ENCODE measurements at regions not wholly inside any gene's neighbourhood (a gene's known extent, or its start where the extent isn't known, plus 50 kb on each side); places are given as distances from the start of the nearest gene placed in this dataset.

- no peaks in the 10 kb centered on the region for H3K36me3 ChIP-seq (ENCODE audit: control insufficient read depth, insufficient read depth, low read length)
- H3K9me3 ChIP-seq (ENCODE audit: control insufficient read depth, insufficient read depth, low read depth, low read length), result no peaks in the 10 kb centered on the region
- H3K27ac ChIP-seq (ENCODE audit: low read depth, low read length), result no peak overlapping the region
- H3K9ac ChIP-seq (ENCODE audit: low read length), result no peak overlapping the region
- no peak overlapping the region for H3K4me3 ChIP-seq (ENCODE audit: low read depth, low read length)
- H3K27me3 ChIP-seq (ENCODE audit: control insufficient read depth, insufficient read depth, low read length), result no peaks in the 10 kb centered on the region
- H3K4me1 ChIP-seq (ENCODE audit: control insufficient read depth, insufficient read depth, low read length), result no peaks in the 10 kb centered on the region
Observed at GRCh38 chr3:161950318-161950868, 453.8 kb downstream of the OTOL1 start.

GRCh38 chr3:161957467-161957866 is 460.9 kb downstream of the OTOL1 start:
- H3K9me3 ChIP-seq (ENCODE audit: control insufficient read depth, insufficient read depth, low read depth, low read length), result no peaks in the 10 kb centered on the region
- H3K4me3 ChIP-seq (ENCODE audit: low read depth, low read length), result no peak overlapping the region
- no peak overlapping the region for H3K9ac ChIP-seq (ENCODE audit: low read length)
- no peaks in the 10 kb centered on the region for H3K27me3 ChIP-seq (ENCODE audit: control insufficient read depth, insufficient read depth, low read length)
- H3K27ac ChIP-seq (ENCODE audit: low read depth, low read length), result no peak overlapping the region
- no peaks in the 10 kb centered on the region for H3K36me3 ChIP-seq (ENCODE audit: control insufficient read depth, insufficient read depth, low read length)
- no peaks in the 10 kb centered on the region for H3K4me1 ChIP-seq (ENCODE audit: control insufficient read depth, insufficient read depth, low read length)

GRCh38 chr3:161964857-161965256 is 468.2 kb downstream of the OTOL1 start:
- no peaks in the 10 kb centered on the region for H3K36me3 ChIP-seq (ENCODE audit: control insufficient read depth, insufficient read depth, low read length)
- H3K4me1 ChIP-seq (ENCODE audit: control insufficient read depth, insufficient read depth, low read length), result no peaks in the 10 kb centered on the region
- H3K9ac ChIP-seq (ENCODE audit: low read length), result no peak overlapping the region
- no peak overlapping the region for H3K27ac ChIP-seq (ENCODE audit: low read depth, low read length)
- H3K9me3 ChIP-seq (ENCODE audit: control insufficient read depth, insufficient read depth, low read depth, low read length), result peaks cover 13% of the 10 kb centered on the region
- H3K27me3 ChIP-seq (ENCODE audit: control insufficient read depth, insufficient read depth, low read length), result no peaks in the 10 kb centered on the region
- H3K4me3 ChIP-seq (ENCODE audit: low read depth, low read length), result no peak overlapping the region

- H3K4me3 ChIP-seq (ENCODE audit: low read depth, low read length), result no peak overlapping the region
- no peaks in the 10 kb centered on the region for H3K27me3 ChIP-seq (ENCODE audit: control insufficient read depth, insufficient read depth, low read length)
- no peaks in the 10 kb centered on the region for H3K4me1 ChIP-seq (ENCODE audit: control insufficient read depth, insufficient read depth, low read length)
- no peak overlapping the region for H3K27ac ChIP-seq (ENCODE audit: low read depth, low read length)
- no peaks in the 10 kb centered on the region for H3K9me3 ChIP-seq (ENCODE audit: control insufficient read depth, insufficient read depth, low read depth, low read length)
- no peaks in the 10 kb centered on the region for H3K36me3 ChIP-seq (ENCODE audit: control insufficient read depth, insufficient read depth, low read length)
- no peak overlapping the region for H3K9ac ChIP-seq (ENCODE audit: low read length)
Observed at GRCh38 chr3:161969867-161970266, 473.3 kb downstream of the OTOL1 start.

GRCh38 chr3:161975201-161975600 is 478.6 kb downstream of the OTOL1 start:
- Histone ChIP-seq H3K9me3 (ENCODE audit: control insufficient read depth, insufficient read depth, low read depth, low read length) (peaks cover 9% of the 10 kb centered on the region; the same call in 1 of the 2 replicates), H3K27me3 (ENCODE audit: control insufficient read depth, insufficient read depth, low read length) (no peaks in the 10 kb centered on the region), H3K9ac (ENCODE audit: low read length) (no peak overlapping the region), H3K4me1 (ENCODE audit: control insufficient read depth, insufficient read depth, low read length) (no peaks in the 10 kb centered on the region), H3K36me3 (ENCODE audit: control insufficient read depth, insufficient read depth, low read length) (no peaks in the 10 kb centered on the region), H3K27ac (ENCODE audit: low read depth, low read length) (no peak overlapping the region), H3K4me3 (ENCODE audit: low read depth, low read length) (no peak overlapping the region)

GRCh38 chr3:161977063-161977462 is 480.5 kb downstream of the OTOL1 start:
- Histone ChIP-seq H3K4me1 (ENCODE audit: control insufficient read depth, insufficient read depth, low read length) (no peaks in the 10 kb centered on the region), H3K36me3 (ENCODE audit: control insufficient read depth, insufficient read depth, low read length) (no peaks in the 10 kb centered on the region), H3K27me3 (ENCODE audit: control insufficient read depth, insufficient read depth, low read length) (no peaks in the 10 kb centered on the region), H3K9me3 (ENCODE audit: control insufficient read depth, insufficient read depth, low read depth, low read length) (peaks cover 9% of the 10 kb centered on the region; the same call in 1 of the 2 replicates), H3K4me3 (ENCODE audit: low read depth, low read length) (no peak overlapping the region), H3K27ac (ENCODE audit: low read depth, low read length) (no peak overlapping the region), H3K9ac (ENCODE audit: low read length) (no peak overlapping the region)

GRCh38 chr3:161977850-161978249 is 481.2 kb downstream of the OTOL1 start:
- H3K27me3 ChIP-seq (ENCODE audit: control insufficient read depth, insufficient read depth, low read length), result no peaks in the 10 kb centered on the region
- no peak overlapping the region for H3K4me3 ChIP-seq (ENCODE audit: low read depth, low read length)
- no peak overlapping the region for H3K9ac ChIP-seq (ENCODE audit: low read length)
- H3K27ac ChIP-seq (ENCODE audit: low read depth, low read length), result no peak overlapping the region
- H3K4me1 ChIP-seq (ENCODE audit: control insufficient read depth, insufficient read depth, low read length), result no peaks in the 10 kb centered on the region
- no peaks in the 10 kb centered on the region for H3K36me3 ChIP-seq (ENCODE audit: control insufficient read depth, insufficient read depth, low read length)
- H3K9me3 ChIP-seq (ENCODE audit: control insufficient read depth, insufficient read depth, low read depth, low read length), result peaks cover 9% of the 10 kb centered on the region; the same call in 1 of the 2 replicates

GRCh38 chr3:161987933-161988332 is 491.3 kb downstream of the OTOL1 start:
- Histone ChIP-seq H3K36me3 (ENCODE audit: control insufficient read depth, insufficient read depth, low read length) (no peaks in the 10 kb centered on the region), H3K27ac (ENCODE audit: low read depth, low read length) (no peak overlapping the region), H3K9me3 (ENCODE audit: control insufficient read depth, insufficient read depth, low read depth, low read length) (no peaks in the 10 kb centered on the region), H3K4me1 (ENCODE audit: control insufficient read depth, insufficient read depth, low read length) (no peaks in the 10 kb centered on the region), H3K4me3 (ENCODE audit: low read depth, low read length) (no peak overlapping the region), H3K27me3 (ENCODE audit: control insufficient read depth, insufficient read depth, low read length) (no peaks in the 10 kb centered on the region), H3K9ac (ENCODE audit: low read length) (no peak overlapping the region)

GRCh38 chr3:161989012-161989411 is 492.4 kb downstream of the OTOL1 start:
- no peaks in the 10 kb centered on the region for H3K9me3 ChIP-seq (ENCODE audit: control insufficient read depth, insufficient read depth, low read depth, low read length)
- H3K36me3 ChIP-seq (ENCODE audit: control insufficient read depth, insufficient read depth, low read length), result no peaks in the 10 kb centered on the region
- H3K27me3 ChIP-seq (ENCODE audit: control insufficient read depth, insufficient read depth, low read length), result no peaks in the 10 kb centered on the region
- H3K9ac ChIP-seq (ENCODE audit: low read length), result no peak overlapping the region
- no peaks in the 10 kb centered on the region for H3K4me1 ChIP-seq (ENCODE audit: control insufficient read depth, insufficient read depth, low read length)
- H3K4me3 ChIP-seq (ENCODE audit: low read depth, low read length), result no peak overlapping the region
- H3K27ac ChIP-seq (ENCODE audit: low read depth, low read length), result no peak overlapping the region

GRCh38 chr3:161990036-161990435 is 493.4 kb downstream of the OTOL1 start:
- Histone ChIP-seq H3K27me3 (ENCODE audit: control insufficient read depth, insufficient read depth, low read length) (no peaks in the 10 kb centered on the region), H3K4me3 (ENCODE audit: low read depth, low read length) (no peak overlapping the region), H3K27ac (ENCODE audit: low read depth, low read length) (no peak overlapping the region), H3K36me3 (ENCODE audit: control insufficient read depth, insufficient read depth, low read length) (no peaks in the 10 kb centered on the region), H3K9me3 (ENCODE audit: control insufficient read depth, insufficient read depth, low read depth, low read length) (no peaks in the 10 kb centered on the region), H3K4me1 (ENCODE audit: control insufficient read depth, insufficient read depth, low read length) (no peaks in the 10 kb centered on the region), H3K9ac (ENCODE audit: low read length) (no peak overlapping the region)

- Histone ChIP-seq H3K27me3 (ENCODE audit: control insufficient read depth, insufficient read depth, low read length) (no peaks in the 10 kb centered on the region), H3K36me3 (ENCODE audit: control insufficient read depth, insufficient read depth, low read length) (no peaks in the 10 kb centered on the region), H3K4me3 (ENCODE audit: low read depth, low read length) (no peak overlapping the region), H3K27ac (ENCODE audit: low read depth, low read length) (no peak overlapping the region), H3K9ac (ENCODE audit: low read length) (no peak overlapping the region), H3K4me1 (ENCODE audit: control insufficient read depth, insufficient read depth, low read length) (no peaks in the 10 kb centered on the region), H3K9me3 (ENCODE audit: control insufficient read depth, insufficient read depth, low read depth, low read length) (no peaks in the 10 kb centered on the region)
Observed at GRCh38 chr3:161991901-161992540, 495.4 kb downstream of the OTOL1 start.
